NCI-H748 treated with DMSO at 0.1 percent for 48 hours (cell line): ENCODE measurements at regions not wholly inside any gene's neighbourhood (a gene's known extent, or its start where the extent isn't known, plus 50 kb on each side); places are given as distances from the start of the nearest gene placed in this dataset.

Experiments
- DNase-seq: peaks from one replicate; lab custom pipeline; 2025; lab: John Stamatoyannopoulos, UW

DNA sequence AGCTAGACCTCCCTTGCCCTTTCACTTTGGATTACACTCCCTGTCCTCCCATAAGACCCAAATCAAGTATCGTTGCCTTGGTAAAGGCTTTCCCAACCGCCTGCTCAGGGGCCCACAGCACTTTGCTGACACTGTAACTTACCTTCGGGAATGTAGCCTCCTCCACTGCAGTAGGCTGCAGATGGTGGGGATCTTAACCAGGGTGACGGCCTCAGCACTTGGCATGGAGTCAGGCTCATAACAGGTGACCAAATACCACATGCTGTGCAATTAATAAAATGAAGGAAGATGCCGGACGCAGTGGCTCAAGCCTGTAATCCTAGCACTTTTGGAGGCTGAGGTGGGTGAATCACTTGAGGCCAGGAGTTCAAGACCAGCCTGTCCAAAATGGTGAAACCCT is 88.7 kb upstream of the IRF2BP2 start:
- no peak for DNase-seq

- no peak for DNase-seq
These were observed 87.8 kb upstream of the IRF2BP2 start for GRCh38 chr1:234697741-234698140.

DNA sequence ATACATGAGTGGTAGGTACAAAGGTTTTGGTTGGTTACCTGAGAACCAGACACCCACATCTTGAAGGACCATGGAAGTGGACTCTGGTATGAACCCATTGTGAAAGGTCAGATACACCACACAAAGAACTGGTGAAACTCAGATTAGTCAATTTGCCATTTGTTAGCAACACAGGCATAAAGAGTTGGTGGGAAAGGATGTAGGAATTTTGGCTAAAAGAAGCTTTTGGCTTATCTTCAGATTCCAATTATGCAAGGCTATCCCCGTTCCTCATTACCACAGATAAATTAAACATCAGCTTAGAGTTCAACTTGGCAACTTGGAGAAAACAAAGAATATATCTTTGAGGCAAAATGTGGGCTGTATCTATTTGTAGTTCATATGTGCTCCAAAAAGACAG is 87.0 kb upstream of the IRF2BP2 start:
- no peak for DNase-seq

GRCh38 chr1:234696148-234696576 is 86.2 kb upstream of the IRF2BP2 start:
- no peak for DNase-seq

GRCh38 chr1:234694661-234695060 is 84.7 kb upstream of the IRF2BP2 start:
- no peak for DNase-seq

DNA sequence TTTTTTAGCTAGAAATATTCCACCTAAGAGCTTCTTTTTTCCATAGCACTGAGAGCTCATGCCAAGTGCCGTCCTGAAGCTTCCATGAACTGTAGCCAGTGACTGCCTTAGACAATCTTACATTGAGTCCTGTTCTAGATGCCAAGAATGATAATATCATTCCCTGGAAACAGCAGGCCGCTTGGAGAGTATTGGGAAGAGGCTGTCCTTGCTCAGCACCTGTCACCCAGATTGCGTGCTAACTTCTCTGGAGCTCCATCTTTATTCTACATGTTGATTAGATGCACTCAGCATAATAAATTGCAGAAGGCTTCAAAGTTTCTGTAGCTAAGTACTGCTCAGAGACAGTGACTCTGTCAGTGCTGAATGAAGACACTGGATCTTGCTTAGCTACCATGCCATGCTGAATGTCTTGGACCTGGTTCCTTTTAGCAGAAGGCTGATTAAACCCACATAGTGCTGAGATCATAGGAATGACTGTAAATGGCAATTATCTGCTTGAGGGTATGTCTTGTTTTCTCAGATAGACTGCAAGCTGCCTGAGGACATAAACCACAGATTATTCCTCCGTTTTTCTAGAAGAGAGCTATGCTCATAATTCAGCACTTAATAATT is 83.1 kb upstream of the IRF2BP2 start:
- no peak for DNase-seq

DNA sequence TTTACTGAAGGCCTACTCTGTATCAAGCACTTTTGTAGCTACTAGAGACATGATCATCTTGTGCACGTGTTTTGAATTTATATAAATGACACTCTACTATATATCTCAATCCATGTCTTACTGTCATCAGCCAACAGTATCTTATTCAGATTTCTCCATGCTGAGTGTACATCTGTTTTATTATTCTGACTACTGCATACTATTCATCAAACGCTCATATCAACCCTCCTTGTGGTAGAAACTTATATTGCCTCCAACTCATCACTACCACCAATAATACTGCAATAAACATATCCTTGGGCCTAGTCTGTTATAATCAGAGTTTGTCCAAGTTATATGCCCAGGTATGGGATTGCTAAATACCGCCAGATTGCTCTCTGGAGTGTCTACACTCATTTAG is 81.6 kb upstream of the IRF2BP2 start:
- no peak for DNase-seq

- no peak for DNase-seq
These were observed 80.9 kb upstream of the IRF2BP2 start for GRCh38 chr1:234690872-234691271.

GRCh38 chr1:234689236-234689635 is 79.3 kb upstream of the IRF2BP2 start:
- DNase-seq: no peak

DNA sequence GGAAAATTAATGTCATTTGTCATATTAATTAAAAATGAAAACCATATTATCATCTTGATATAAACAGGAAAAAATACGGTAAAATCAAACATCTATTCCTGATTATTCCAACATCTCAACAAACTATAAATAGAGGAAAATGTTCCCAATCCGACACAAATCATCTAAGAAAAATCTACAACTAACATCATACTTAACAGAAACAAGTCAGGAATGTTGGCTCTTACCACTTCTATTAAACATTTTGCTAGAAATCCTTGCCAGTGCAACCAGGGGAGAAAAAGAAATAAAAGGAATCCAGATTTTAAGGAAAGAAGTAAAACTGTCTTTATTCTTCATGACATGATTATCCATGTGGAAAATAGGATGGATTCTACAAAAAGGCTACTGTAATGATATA is 77.0 kb upstream of the IRF2BP2 start:
- no peak for DNase-seq

GRCh38 chr1:234686035-234686434 is 76.1 kb upstream of the IRF2BP2 start:
- DNase-seq: no peak

GRCh38 chr1:234684856-234685255 is 74.9 kb upstream of the IRF2BP2 start:
- DNase-seq: no peak

GRCh38 chr1:234683861-234684632 is 74.1 kb upstream of the IRF2BP2 start:
- no peak for DNase-seq

- DNase-seq: no peak
These were observed 73.3 kb upstream of the IRF2BP2 start for GRCh38 chr1:234683127-234683860.

DNA sequence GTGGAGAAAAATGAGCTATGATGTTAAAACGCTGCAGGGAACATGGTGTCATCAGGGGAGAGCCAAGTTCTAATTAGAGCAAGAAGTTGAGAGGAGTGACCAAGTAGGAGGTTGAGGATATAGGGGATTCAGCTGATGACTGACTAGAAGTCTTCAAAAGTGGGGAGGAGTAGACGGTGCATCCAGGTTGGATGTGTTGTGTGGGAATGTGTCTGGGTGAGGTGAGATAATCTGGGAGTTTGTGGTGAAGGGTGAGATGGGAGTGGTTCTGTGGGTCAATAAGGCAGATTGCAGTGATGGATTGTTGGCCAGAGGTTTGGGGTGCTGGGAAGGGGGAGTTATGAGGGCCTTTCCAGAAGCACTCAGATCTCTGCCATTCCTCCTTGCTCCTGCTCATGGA is 72.0 kb upstream of the IRF2BP2 start:
- no peak for DNase-seq

GRCh38 chr1:234681065-234681464 is 71.1 kb upstream of the IRF2BP2 start:
- no peak for DNase-seq

DNA sequence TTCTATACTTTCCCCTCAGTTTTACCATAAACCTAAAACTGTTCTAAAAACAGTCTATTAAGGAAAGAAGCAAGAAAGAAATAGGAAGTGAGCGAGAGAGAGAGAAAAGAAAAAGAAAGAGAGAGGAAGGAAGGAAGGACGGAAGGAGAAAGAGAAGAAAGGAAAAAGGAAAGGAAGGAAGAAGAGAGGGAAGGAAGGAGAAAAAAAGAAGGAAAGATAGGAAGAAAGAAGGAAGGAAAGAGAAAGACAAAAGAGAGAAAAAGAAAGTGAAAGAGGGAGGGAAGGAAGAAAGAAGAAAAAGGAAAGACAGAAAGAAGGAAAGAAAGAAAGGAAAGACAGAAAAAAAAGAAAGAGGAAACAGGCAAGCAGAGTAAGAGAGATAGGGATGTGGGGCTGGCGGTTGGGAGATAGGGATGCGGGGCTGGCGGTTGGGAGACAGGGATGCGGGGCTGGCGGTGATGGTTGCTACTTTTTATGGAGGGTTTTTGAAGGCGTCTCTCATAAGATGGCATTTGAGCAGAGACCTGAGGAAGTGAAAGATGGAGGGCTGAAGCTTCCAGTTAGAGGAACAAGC is 70.4 kb upstream of the IRF2BP2 start:
- no peak for DNase-seq

DNA sequence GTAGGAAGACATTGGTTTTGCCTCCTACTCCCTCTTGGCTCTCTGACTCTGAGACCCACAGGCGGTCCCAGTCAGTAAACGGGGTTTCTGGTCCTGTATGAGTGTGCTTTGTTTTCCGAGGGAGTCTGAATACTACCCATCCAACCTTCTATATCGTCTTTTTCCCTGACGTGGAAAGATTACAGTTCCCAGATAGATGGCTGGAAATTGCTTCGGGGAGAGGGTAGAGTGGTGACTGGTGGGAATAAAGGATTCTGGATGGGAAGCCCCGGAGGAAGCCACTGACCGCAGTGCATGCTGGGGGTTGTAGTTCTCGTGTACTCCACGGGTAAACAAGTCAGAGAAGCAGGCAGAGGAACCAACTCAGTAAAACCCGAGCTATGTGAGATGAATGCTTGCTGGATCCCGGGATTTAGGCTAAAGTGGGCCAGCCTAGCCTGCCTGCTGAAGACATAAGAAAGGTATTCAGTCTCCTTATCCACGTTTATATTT is 66.2 kb upstream of the IRF2BP2 start:
- peak; percentile 60 for DNase-seq

- no peak for DNase-seq
These were observed 65.6 kb upstream of the IRF2BP2 start for GRCh38 chr1:234675572-234675971.

- DNase-seq: no peak
These were observed 65.0 kb upstream of the IRF2BP2 start for GRCh38 chr1:234675006-234675405.

DNA sequence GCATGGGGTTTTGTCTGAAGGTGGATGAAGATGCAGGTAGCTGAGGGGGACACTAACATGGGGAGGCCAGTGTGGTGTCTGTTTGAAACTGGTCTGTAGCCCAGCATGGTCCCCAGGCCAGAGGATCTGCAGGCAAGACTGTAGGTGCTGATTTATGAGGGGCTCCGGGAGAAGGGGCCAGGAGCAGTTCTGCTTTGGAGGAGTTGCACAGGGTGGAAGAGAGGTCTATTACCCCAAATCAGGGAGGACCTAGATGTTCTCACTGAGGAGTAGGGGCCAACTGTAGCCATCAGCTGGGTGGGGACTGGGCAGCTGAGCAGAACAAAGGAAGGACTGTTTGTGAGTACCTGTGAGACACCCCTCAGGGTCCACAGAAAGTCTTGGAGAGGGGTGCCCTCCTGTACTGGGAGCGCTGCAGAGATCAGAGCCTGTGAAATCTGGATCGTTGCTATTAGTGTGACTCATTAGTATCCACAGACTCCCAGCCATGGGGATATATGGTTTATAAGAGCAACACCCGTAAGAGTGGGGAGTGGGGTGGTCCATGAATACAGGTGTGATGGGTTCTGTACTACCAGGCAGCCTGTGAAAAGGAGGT is 64.3 kb upstream of the IRF2BP2 start:
- no peak for DNase-seq
